ENCODE measurements at regions not wholly inside any gene's neighbourhood (a gene's known extent, or its start where the extent isn't known, plus 50 kb on each side); places are given as distances from the start of the nearest gene placed in this dataset.

- TF ChIP-seq CTCF (IDR thresholded peaks at IDR 0.05; ENCODE audit: unreplicated experiment) = peak; percentile 38
- H3K27ac Mint-ChIP-seq = no peak overlapping the region
- no peaks in the 10 kb centered on the region for H3K27me3 Mint-ChIP-seq
- no peaks in the 10 kb centered on the region for H3K36me3 Mint-ChIP-seq (ENCODE audit: insufficient read depth)
- DNase-seq (ENCODE audit: low spot score, unreplicated experiment) = no peak
- H3K4me1 Mint-ChIP-seq (ENCODE audit: low read depth) = no peaks in the 10 kb centered on the region
- no peak overlapping the region for H3K4me3 Mint-ChIP-seq (ENCODE audit: low read depth)
- no peaks in the 10 kb centered on the region for H3K9me3 Mint-ChIP-seq (ENCODE audit: low read depth)
Measured at GRCh38 chr14:30185832-30186231, 258.2 kb upstream of the PRKD1 start.

GRCh38 chr14:30191639-30192279 is 264.1 kb upstream of the PRKD1 start:
- H3K4me1 Mint-ChIP-seq (ENCODE audit: low read depth) = no peaks in the 10 kb centered on the region
- H3K9me3 Mint-ChIP-seq (ENCODE audit: low read depth) = no peaks in the 10 kb centered on the region
- no peak for DNase-seq (ENCODE audit: low spot score, unreplicated experiment)

GRCh38 chr14:30193101-30193500 is 265.5 kb upstream of the PRKD1 start:
- no peak for TF ChIP-seq CTCF (IDR thresholded peaks at IDR 0.05; ENCODE audit: unreplicated experiment)
- H3K9me3 Mint-ChIP-seq (ENCODE audit: low read depth) = no peaks in the 10 kb centered on the region
- no peak for DNase-seq (ENCODE audit: low spot score, unreplicated experiment)
- no peaks in the 10 kb centered on the region for H3K36me3 Mint-ChIP-seq (ENCODE audit: insufficient read depth)
- H3K27me3 Mint-ChIP-seq = no peaks in the 10 kb centered on the region
- no peak overlapping the region for H3K27ac Mint-ChIP-seq
- H3K4me1 Mint-ChIP-seq (ENCODE audit: low read depth) = no peaks in the 10 kb centered on the region
- H3K4me3 Mint-ChIP-seq (ENCODE audit: low read depth) = no peak overlapping the region

More at GRCh38 chr14:30191639-30192279, 264.1 kb upstream of the PRKD1 start:
- TF ChIP-seq CTCF (IDR thresholded peaks at IDR 0.05; ENCODE audit: unreplicated experiment) = no peak
- Mint-ChIP-seq H3K27me3 (no peaks in the 10 kb centered on the region), H3K36me3 (ENCODE audit: insufficient read depth) (no peaks in the 10 kb centered on the region), H3K27ac (no peak overlapping the region), H3K4me3 (ENCODE audit: low read depth) (no peak overlapping the region)

GRCh38 chr14:30193845-30194501 is 266.3 kb upstream of the PRKD1 start:
- no peak for DNase-seq (ENCODE audit: low spot score, unreplicated experiment)

GRCh38 chr14:30194741-30195148 is 267.1 kb upstream of the PRKD1 start:
- no peak for TF ChIP-seq CTCF (IDR thresholded peaks at IDR 0.05; ENCODE audit: unreplicated experiment)
- no peak for DNase-seq (ENCODE audit: low spot score, unreplicated experiment)
- H3K27ac Mint-ChIP-seq = no peak overlapping the region
- H3K4me1 Mint-ChIP-seq (ENCODE audit: low read depth) = no peaks in the 10 kb centered on the region
- H3K27me3 Mint-ChIP-seq = no peaks in the 10 kb centered on the region
- H3K36me3 Mint-ChIP-seq (ENCODE audit: insufficient read depth) = no peaks in the 10 kb centered on the region
- H3K9me3 Mint-ChIP-seq (ENCODE audit: low read depth) = no peaks in the 10 kb centered on the region
- H3K4me3 Mint-ChIP-seq (ENCODE audit: low read depth) = no peak overlapping the region

More at GRCh38 chr14:30193845-30194501, 266.3 kb upstream of the PRKD1 start:
- TF ChIP-seq CTCF (IDR thresholded peaks at IDR 0.05; ENCODE audit: unreplicated experiment) = no peak
- Mint-ChIP-seq H3K4me1 (ENCODE audit: low read depth) (no peaks in the 10 kb centered on the region), H3K9me3 (ENCODE audit: low read depth) (no peaks in the 10 kb centered on the region), H3K36me3 (ENCODE audit: insufficient read depth) (no peaks in the 10 kb centered on the region), H3K27me3 (no peaks in the 10 kb centered on the region), H3K4me3 (ENCODE audit: low read depth) (no peak overlapping the region), H3K27ac (no peak overlapping the region)

All from progenitor cell of endocrine pancreas (in vitro differentiated cells).